ENCODE measurements at regions not wholly inside any gene's neighbourhood (a gene's known extent, or its start where the extent isn't known, plus 50 kb on each side); places are given as distances from the start of the nearest gene placed in this dataset.

GRCh38 chr9:107431461-107431860 lies 58.1 kb downstream of the KLF4 start:
- no peak for DNase-seq (ENCODE audit: low spot score)

DNA sequence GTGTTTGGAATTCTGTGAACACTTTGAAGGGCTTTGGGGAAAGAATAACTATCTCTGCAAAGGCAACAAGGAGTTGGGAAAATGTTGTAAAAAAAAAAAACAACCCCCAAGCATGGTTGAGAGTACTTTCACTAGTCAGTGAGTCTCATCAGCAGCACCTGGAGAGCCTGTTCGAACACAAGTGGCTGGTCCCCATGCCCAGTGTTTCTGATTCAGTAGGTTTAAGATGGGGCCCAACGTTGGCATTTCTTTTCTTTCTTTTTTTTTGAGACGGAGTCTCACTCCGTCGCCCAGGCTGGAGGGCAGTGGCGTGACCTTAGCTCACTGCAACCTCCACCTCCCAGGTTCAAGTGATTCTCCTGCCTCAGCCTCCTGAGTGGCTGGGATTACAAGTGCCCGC lies 59.5 kb downstream of the KLF4 start:
- no peak for DNase-seq (ENCODE audit: low spot score)

- no peak for DNase-seq (ENCODE audit: low spot score)
Observed at GRCh38 chr9:107426126-107426525, 63.4 kb downstream of the KLF4 start.

GRCh38 chr9:107425101-107426025 lies 64.2 kb downstream of the KLF4 start:
- DNase-seq (ENCODE audit: low spot score) = peak; percentile 91

DNA sequence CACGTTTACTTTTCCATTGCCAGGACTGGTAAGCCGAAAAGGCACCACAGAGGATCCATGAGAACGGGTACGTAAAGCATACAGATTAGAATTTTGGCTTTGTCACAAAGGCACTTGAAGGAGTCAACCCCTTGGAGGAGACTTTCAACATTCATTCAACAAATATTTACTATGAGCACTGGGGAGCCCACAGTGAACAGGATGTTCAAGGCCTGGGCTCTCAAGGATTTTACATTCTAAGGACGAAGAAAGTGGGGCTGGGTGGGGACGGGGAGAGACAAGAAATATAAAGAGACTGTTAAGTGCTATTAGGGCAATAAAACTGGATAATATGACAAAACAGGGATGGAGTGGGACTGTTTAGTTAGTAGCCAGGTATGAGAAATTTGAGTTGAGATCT lies 66.0 kb downstream of the KLF4 start:
- no peak for DNase-seq (ENCODE audit: low spot score)

DNA sequence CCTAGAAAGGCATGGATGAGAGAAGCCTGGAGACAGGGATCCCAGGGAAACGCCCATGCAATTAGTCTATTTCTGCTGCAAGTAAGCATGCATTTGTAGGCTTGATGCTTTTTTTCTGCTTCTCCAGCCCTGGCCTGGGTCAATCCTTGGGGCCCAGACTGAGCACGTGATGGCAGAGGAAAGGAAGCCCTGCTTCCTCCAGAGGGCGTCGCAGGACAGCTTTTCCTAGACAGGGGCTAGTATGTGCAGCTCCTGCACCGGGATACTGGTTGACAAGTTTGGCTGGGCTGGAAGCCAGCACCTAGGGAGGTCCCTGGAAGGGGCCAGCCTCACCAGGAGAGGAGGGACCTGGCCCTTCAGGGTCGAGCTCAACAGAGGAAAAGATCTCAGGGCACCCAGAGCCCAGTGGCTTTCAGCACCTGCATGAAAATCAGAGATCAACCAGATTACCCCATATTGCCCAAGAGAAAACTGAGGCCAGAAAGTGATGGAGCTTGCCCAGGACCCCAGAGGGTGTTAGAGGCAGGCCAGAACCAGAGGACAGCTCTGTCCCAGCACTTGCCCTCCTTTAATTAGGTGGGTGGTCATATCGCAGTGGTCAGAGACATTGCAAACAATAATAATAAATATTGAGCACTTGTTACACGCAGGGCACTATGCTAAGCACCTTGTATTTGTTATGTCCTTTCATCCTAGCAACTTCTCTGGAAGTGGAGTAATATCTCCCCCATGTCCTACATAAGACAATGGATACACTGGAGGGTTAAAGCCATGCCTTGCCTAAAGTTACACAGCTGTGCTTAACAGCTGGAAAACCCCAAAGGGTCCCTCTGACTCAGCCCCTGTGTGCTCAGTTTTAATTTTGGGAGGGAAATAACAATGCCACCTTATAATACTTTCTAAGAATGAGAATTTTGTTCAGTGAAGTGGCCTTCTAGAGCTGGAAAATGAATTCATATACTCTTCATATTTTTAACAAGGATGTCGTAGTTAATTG lies 67.1 kb downstream of the KLF4 start:
- peak; percentile 76 for DNase-seq (ENCODE audit: low spot score)

GRCh38 chr9:107410420-107410819 lies 79.1 kb downstream of the KLF4 start:
- no peak for DNase-seq (ENCODE audit: low spot score)

DNA sequence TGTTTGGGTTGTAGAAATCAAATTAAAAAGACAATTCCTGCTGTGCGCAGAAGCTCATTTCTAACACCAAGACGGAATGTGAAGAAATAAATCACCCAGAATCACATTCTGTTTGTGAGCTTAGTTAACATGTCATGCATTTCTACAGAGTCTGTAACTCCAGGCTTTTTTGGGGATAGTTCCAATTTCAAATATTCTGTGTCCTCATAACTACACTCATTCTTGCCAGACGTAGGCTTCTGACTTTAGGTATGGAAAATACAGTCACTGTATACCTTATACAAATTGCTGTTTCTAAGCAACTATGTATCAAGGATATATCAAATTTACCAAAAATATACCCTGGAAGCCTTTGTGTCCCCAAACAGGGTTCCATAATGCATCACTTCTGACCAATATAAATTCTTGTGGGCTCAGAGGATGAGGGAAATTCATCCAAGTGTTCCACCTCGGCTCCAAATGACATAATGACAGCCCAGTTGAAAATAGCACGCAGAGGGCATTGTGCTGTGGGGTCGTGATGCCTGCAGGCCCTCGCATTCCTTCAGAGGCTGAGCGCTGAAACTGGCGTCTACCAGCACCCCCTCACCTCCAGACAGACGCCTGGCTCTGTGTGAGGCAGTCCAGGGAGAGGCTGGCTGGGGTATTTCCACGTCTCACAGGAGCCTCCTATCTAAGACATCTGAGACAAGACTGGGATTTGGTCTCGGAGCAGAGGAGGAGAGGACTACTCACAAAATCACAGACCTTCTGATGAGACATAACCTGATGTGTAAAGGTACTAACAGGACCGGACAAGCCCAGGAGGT lies 79.8 kb downstream of the KLF4 start:
- DNase-seq (ENCODE audit: low spot score) = no peak

DNA sequence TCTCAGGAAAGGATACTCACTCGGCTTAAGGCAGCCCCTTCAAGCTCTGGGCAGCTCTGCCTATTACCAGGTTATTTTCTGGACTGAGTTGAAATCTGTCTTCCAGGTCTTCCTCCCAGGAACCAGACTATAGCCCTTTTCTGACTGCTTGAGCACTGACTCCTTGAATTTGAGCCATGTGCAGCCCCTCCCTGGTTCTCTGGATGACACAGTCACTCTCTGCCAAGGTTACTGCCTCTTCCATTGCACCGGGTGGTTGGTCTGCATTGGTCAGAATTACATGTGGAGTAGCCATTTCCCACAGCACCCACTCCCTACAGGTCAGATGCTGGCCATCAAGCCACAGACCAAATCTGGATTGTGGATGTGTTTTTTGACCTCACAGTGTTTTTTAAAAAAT lies 81.9 kb downstream of the KLF4 start:
- no peak for DNase-seq (ENCODE audit: low spot score)

DNA sequence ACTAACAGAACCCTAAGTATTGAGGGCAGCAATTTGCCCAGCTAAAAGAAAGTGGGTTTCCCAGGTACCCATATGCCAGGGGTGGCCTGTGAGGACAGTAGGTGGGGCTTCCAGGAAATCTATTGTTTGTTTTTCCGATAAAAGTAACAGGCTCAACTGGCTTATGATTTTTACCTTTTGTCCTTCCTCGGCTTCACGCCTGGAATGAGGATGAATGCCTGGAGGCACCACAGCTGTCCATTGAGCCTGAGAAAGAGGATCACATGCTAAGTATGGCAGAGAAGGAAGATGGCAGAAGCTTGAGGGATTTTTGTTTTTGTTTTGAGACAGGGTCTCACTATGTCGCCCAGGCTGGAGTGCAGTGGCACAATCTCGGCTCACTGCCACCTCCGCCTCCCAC lies 84.1 kb downstream of the KLF4 start:
- DNase-seq (ENCODE audit: low spot score) = no peak

GRCh38 chr9:107404736-107405135 lies 84.8 kb downstream of the KLF4 start:
- no peak for DNase-seq (ENCODE audit: low spot score)

DNA sequence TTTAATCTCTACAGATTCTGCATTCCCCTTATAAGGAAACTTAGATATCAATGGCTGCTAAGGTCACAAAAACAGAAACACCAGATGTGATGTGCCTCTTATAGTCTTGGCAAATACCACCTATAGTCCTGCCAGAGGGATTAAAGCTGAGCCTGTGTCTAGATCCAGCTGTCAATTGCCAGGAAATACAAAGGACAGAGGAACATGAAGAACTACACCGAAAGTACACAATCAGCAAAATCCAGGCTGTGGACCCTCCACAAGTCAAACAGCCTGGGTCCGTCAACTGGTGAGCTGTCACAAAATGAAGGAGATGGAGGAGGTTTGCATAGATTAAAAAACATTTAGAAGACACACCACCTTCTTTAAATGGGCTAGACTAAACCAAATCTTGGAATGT lies 85.4 kb downstream of the KLF4 start:
- DNase-seq (ENCODE audit: low spot score) = no peak

GRCh38 chr9:107397076-107398044 lies 92.2 kb downstream of the KLF4 start:
- DNase-seq (ENCODE audit: low spot score) = no peak

DNA sequence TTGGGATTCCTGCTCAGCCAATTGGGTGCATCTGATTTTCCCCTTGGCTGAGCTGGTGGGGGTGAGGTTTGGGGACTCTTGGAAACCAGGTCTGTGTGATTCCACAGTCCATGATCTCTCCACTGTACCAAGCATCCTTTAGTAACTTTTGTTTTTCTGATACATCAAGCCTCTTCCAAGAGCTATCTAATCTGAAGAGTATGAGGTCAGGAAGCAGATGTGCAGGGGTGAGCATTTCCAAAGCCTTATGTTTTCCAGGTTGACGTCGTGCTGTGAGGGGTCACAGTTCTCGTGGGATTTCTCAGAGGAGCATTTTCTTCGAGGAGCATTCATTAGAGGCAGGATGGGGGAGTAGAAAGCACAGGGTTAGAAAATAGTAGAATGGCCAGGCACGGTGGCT lies 95.3 kb downstream of the KLF4 start:
- no peak for DNase-seq (ENCODE audit: low spot score)

- DNase-seq (ENCODE audit: low spot score) = no peak
Observed at GRCh38 chr9:107390778-107391177, 98.8 kb downstream of the KLF4 start.

DNA sequence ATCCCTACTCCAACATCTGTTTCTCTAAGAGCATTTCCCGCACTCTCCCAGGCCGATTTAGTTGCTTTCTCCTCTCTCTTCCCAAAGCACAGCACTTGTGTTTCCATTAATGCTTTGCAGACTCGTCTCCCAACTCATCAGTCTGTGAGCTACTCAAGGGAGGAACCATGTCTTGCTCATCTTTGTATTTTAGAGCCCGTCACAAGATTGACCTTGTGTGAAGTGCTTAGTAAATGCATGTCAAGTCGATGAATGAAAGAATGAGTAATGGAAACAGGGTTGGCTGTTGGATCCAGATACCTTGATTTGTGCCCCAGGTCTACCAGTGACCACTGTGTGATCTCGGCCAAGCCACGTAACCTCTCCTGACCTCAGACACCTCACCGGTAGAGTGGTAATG lies 99.3 kb downstream of the KLF4 start:
- no peak for DNase-seq (ENCODE audit: low spot score)

DNA sequence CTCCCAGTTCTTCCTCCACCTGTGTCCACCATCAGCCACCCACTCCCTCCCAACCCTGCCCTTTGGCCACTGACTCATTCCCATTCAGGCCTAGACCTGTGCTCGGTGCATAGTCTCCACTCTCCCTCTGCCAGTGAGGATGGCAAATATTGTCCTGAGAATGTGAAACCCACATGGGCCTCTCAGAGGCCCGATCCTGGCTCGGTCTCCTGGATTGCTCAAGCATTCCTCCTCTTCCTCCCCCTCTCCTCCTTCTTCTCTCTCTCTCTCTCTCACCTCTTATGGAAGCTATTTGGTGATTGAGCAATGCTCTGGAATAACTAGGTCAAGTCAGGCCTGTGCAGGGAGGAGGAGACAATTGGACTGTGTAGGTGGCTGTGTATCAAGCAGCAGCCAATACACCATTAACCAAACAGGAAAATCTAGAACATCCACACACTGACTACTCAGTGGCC lies 99.9 kb downstream of the KLF4 start:
- no peak for DNase-seq (ENCODE audit: low spot score)

DNA sequence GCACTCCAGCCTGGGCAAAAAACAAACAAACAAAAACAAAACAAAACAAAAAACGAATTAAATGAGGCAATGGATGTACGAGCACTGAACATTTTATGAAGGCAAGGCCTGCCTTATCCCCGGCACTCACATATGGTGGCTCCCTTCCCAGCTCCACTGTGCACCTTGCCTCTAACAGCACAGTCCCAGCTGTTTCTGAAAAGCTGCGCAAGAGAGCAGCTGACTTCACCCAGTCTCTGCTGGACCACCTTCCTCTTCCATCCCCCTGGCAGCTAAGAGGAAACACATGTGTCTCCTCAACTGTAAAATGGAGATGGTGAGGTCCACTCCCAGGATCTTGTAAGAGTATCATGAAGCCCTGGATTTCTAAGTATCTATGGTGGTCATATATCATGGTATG lies 100.7 kb downstream of the KLF4 start:
- DNase-seq (ENCODE audit: low spot score) = no peak

DNA sequence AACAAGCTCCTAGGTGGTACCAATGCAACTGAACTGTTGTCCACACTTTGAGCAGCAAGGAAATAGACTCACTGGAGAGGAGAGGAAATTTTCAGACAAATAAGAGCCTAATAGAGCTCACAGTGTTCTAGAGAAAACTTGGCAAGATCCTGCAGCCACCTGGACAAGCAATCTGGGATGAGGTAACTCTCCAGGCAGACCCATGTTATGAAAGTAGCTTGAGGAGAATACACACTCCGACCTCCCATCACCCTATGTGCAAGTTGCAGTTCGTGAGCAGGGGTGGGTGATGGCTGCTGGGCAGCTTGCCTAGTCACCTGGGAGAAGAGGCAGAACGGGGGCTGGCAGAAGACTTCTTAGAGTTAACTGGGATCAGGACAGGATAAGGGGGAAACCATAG lies 102.2 kb downstream of the KLF4 start:
- no peak for DNase-seq (ENCODE audit: low spot score)

- no peak for DNase-seq (ENCODE audit: low spot score)
Observed at GRCh38 chr9:107386396-107386795, 103.2 kb downstream of the KLF4 start.
